OCI-LY1 (cell line): ENCODE measurements at regions not wholly inside any gene's neighbourhood (a gene's known extent, or its start where the extent isn't known, plus 50 kb on each side); places are given as distances from the start of the nearest gene placed in this dataset.

Source experiments
- CTCF ChIP-seq: fragments of 200-600 bp; sonication (generic), shearing (Covaris generic); IDR thresholded peaks from 2 replicates; pipeline ENCODE4 v1.5.1; 2017; ENCODE audit warnings: mild to moderate bottlenecking, antibody characterized with exemption, low read length, moderate library complexity, mixed read lengths
- EZH2 ChIP-seq: fragments of 200-600 bp; sonication (generic), shearing (Covaris generic); IDR thresholded peaks from 2 replicates; pipeline ENCODE4 v1.8.0; 2017; ENCODE audit warnings: borderline replicate concordance, mixed run types, mild to moderate bottlenecking, antibody characterized with exemption, low read length, moderate library complexity, mixed read lengths

GRCh38 chr5:123806644-123807043, 294.7 kb downstream of the CSNK1G3 start:
- no peak for TF ChIP-seq CTCF
- TF ChIP-seq EZH2, result no peak
